ENCODE measurements at regions not wholly inside any gene's neighbourhood (a gene's known extent, or its start where the extent isn't known, plus 50 kb on each side); places are given as distances from the start of the nearest gene placed in this dataset.

DNA sequence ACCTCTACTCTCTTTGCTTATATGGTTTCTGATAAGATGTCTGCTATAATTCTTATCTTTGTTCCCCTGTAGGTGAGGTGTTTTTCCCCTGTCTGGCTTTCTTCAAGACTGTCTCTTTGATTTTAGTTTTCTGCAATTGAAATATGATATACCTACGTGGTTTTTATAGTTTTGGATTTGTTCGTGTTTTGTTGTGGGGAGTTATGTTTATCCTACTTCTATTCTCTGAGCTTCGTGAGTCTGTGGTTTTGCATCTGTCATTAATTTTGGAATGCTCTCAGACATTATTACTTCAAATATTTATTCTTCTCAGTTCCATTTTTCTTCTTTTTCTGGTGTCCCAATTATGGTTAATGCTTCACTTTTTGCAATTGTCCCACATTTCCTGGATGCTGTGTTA, 521.3 kb downstream of the KCTD16 start:
- no peak for DNase-seq (ENCODE audit: low spot score)
- no peak for TF ChIP-seq CTCF (IDR thresholded peaks at IDR 0.05; ENCODE audit: extremely low read depth, missing control alignments)

DNA sequence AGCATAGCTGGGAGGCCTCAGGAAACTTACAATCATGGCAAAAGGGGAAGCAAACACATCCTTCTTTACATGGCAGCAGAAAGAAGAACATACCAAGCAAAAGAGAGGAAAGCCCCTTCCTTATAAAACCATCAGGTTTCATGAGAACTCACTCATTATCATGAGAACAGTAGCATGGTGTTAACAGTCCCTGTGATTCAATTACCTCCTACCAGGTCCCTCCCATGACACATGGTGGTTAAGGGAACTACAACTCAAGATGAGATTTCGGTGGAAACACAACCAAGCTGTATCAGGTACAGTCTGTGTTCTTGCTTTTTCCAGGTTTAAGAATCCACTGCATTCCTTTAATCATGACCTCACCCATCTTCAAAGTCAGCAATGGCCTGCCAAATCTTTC, 514.2 kb downstream of the KCTD16 start:
- DNase-seq (ENCODE audit: low spot score): no peak
- TF ChIP-seq CTCF (IDR thresholded peaks at IDR 0.05; ENCODE audit: extremely low read depth, missing control alignments): no peak

DNA sequence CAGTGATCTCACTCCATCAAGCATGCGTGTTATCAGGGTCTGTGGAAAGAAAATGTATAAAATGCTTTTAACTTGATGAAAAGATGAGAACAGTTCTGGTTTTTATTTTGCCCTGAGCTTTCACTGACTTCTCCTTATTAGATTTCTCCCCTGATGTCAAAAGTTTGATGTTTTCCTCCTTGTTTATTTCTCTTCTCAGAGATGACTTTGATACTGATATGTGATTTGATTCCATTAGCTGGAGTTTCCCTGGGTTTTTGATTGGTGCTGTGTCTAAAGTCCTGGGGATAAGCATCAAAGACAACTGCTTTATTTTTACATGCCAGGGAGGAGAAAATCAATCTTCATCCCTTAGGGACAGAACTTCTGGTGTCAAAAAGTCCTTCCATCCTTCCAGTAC, 510.0 kb downstream of the KCTD16 start:
- no peak for DNase-seq (ENCODE audit: low spot score)
- no peak for TF ChIP-seq CTCF (IDR thresholded peaks at IDR 0.05; ENCODE audit: extremely low read depth, missing control alignments)

DNA sequence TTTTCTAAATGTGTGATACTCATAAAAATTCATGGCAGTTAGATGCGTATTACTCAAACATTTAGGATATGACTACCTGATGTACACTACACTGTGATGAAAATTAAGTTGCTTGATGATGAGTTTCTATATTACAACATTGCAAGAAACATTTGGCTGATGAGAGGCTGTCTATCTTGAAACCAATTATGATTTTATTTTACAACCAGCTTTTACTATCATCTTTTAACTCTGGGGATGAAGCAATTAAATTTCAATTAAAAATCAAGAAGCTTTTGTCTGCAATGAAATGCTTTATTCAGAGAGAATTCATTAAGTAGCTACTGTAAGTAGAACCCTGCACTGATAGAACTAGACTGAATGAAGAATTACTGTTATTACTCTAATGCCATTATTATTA, 500.4 kb downstream of the KCTD16 start:
- TF ChIP-seq CTCF (IDR thresholded peaks at IDR 0.05; ENCODE audit: extremely low read depth, missing control alignments): no peak
- DNase-seq (ENCODE audit: low spot score): no peak

GRCh38 chr5:144659634-144660227, 489.1 kb downstream of the KCTD16 start:
- TF ChIP-seq CTCF (IDR thresholded peaks at IDR 0.05; ENCODE audit: extremely low read depth, missing control alignments): no peak
- DNase-seq (ENCODE audit: low spot score): no peak

- DNase-seq (ENCODE audit: low spot score): no peak
- no peak for TF ChIP-seq CTCF (IDR thresholded peaks at IDR 0.05; ENCODE audit: extremely low read depth, missing control alignments)
These were observed 473.6 kb downstream of the KCTD16 start for GRCh38 chr5:144644317-144644716.

GRCh38 chr5:144638787-144639186, 468.1 kb downstream of the KCTD16 start:
- no peak for TF ChIP-seq CTCF (IDR thresholded peaks at IDR 0.05; ENCODE audit: extremely low read depth, missing control alignments)
- DNase-seq (ENCODE audit: low spot score): no peak
